ENCODE measurements at regions not wholly inside any gene's neighbourhood (a gene's known extent, or its start where the extent isn't known, plus 50 kb on each side); places are given as distances from the start of the nearest gene placed in this dataset.

GRCh38 chr2:176601066-176601465, 331.8 kb downstream of the MTX2 start:
- TF ChIP-seq ELF4 (IDR thresholded peaks at IDR 0.05) (no peak), L3MBTL2 (conservative IDR thresholded peaks at IDR 0.05) (no peak), ZNF384 (IDR thresholded peaks at IDR 0.05) (no peak), SP1 (IDR thresholded peaks at IDR 0.05) (no peak)

Data from HEK293T (cell line).